ENCODE measurements at regions not wholly inside any gene's neighbourhood (a gene's known extent, or its start where the extent isn't known, plus 50 kb on each side); places are given as distances from the start of the nearest gene placed in this dataset.

GRCh38 chr5:167861129-167861927 is 430.1 kb upstream of the WWC1 start:
- peak; percentile 14 for DNase-seq

- DNase-seq = no peak
Observed at GRCh38 chr5:167861928-167862426, 429.5 kb upstream of the WWC1 start.

- DNase-seq = no peak
Observed at GRCh38 chr5:167863883-167864282, 427.6 kb upstream of the WWC1 start.

GRCh38 chr5:167864801-167865200 is 426.6 kb upstream of the WWC1 start:
- DNase-seq = no peak

GRCh38 chr5:167866797-167867196 is 424.6 kb upstream of the WWC1 start:
- no peak for DNase-seq

GRCh38 chr5:167867281-167867680 is 424.2 kb upstream of the WWC1 start:
- DNase-seq = no peak

GRCh38 chr5:167869125-167869524 is 422.3 kb upstream of the WWC1 start:
- DNase-seq = no peak

GRCh38 chr5:167870055-167870454 is 421.4 kb upstream of the WWC1 start:
- DNase-seq = no peak

- DNase-seq = no peak
Observed at GRCh38 chr5:167871091-167871490, 420.4 kb upstream of the WWC1 start.

- DNase-seq = no peak
Observed at GRCh38 chr5:167872791-167873190, 418.7 kb upstream of the WWC1 start.

GRCh38 chr5:167877114-167877722 is 414.2 kb upstream of the WWC1 start:
- no peak for DNase-seq

- no peak for DNase-seq
Observed at GRCh38 chr5:167877924-167878323, 413.5 kb upstream of the WWC1 start.

- no peak for DNase-seq
Observed at GRCh38 chr5:167880420-167880819, 411.0 kb upstream of the WWC1 start.

- no peak for DNase-seq
Observed at GRCh38 chr5:167881041-167881440, 410.4 kb upstream of the WWC1 start.

GRCh38 chr5:167886196-167886595 is 405.2 kb upstream of the WWC1 start:
- DNase-seq = no peak

GRCh38 chr5:167888393-167888792 is 403.1 kb upstream of the WWC1 start:
- DNase-seq = no peak

- no peak for DNase-seq
Observed at GRCh38 chr5:167889276-167889675, 402.2 kb upstream of the WWC1 start.

GRCh38 chr5:167892352-167893115 is 398.9 kb upstream of the WWC1 start:
- DNase-seq = no peak

- no peak for DNase-seq
Observed at GRCh38 chr5:167893271-167893670, 398.2 kb upstream of the WWC1 start.

GRCh38 chr5:167894631-167895472 is 396.6 kb upstream of the WWC1 start:
- no peak for DNase-seq

GRCh38 chr5:167895899-167896659 is 395.4 kb upstream of the WWC1 start:
- DNase-seq = no peak

Data from muscle of arm (tissue), 1 donor.